H1 (cell line): ENCODE measurements at regions not wholly inside any gene's neighbourhood (a gene's known extent, or its start where the extent isn't known, plus 50 kb on each side); places are given as distances from the start of the nearest gene placed in this dataset.

ENCODE experiments used
- CTCF ChIA-PET: fragments of 300-600 bp; sonication (Branson Sonifier 250); formaldehyde crosslinking; loops from one replicate; lab custom pipeline; 2021; ENCODE audit not compliant: partially characterized antibody; lab: Charles Lee
- POLR2A ChIA-PET: fragments of 300-600 bp; sonication (Branson Sonifier 250); formaldehyde crosslinking; loops from one replicate; lab custom pipeline; 2021; ENCODE audit warnings: inconsistent platforms; ENCODE audit not compliant: partially characterized antibody; lab: Charles Lee
- DNase-seq, 2 experiments: peaks; one replicate each; pipeline versions ENCODE4 v3.0.0 to v3.0.0-alpha.2; 2010 to 2022; ENCODE audit warnings: low spot score in 2 of 2, low read depth in 1 of 2, mixed read lengths in 1 of 2
- FAIRE-seq: peaks from 2 replicates; lab custom pipeline; 2011; peaks lifted over from hg19 to GRCh38; lab: Jason Lieb, UNC
- H2AFZ ChIP-seq: 2 replicates; pipeline ENCODE4 v1.8.1; 2012; ENCODE audit warnings: low read length, inconsistent platforms
- H2AK5ac ChIP-seq: 2 replicates; pipeline ENCODE4 v1.6.1; 2013; ENCODE audit warnings: low read depth, low read length
- H2BK120ac ChIP-seq: replicated peaks from 2 replicates; pipeline ENCODE3; 2013; ENCODE audit warnings: low read depth, low read length, inconsistent platforms
- H2BK12ac ChIP-seq: 2 replicates; pipeline ENCODE4 v1.6.1; 2013; ENCODE audit warnings: low read depth, low read length
- H2BK15ac ChIP-seq: 2 replicates; pipeline ENCODE4 v1.6.1; 2013; ENCODE audit warnings: low read length
- H2BK20ac ChIP-seq: 2 replicates; pipeline ENCODE4 v1.6.1; 2013; ENCODE audit warnings: low read length
- H2BK5ac ChIP-seq: 2 replicates; pipeline ENCODE4 v1.6.1; 2013; ENCODE audit warnings: low read depth, low read length
- H3K14ac ChIP-seq: 2 replicates; pipeline ENCODE4 v1.6.1; 2013; ENCODE audit warnings: inconsistent platforms; ENCODE audit not compliant: insufficient read length
- H3K18ac ChIP-seq: 2 replicates; pipeline ENCODE4 v1.6.1; 2013; ENCODE audit warnings: low read length; ENCODE audit errors: extremely low read depth
- H3K23ac ChIP-seq: 2 replicates; pipeline ENCODE4 v1.6.1; 2013; ENCODE audit warnings: inconsistent platforms; ENCODE audit not compliant: insufficient read length
- H3K23me2 ChIP-seq: 2 replicates; pipeline ENCODE4 v1.6.1; 2013; ENCODE audit warnings: low read depth, low read length
- H3K27ac ChIP-seq: 2 replicates; pipeline ENCODE4 v1.6.1; 2011; ENCODE audit warnings: low read depth, low read length, inconsistent platforms
- H3K27me3 ChIP-seq, 4 experiments: replicated peaks in 1 of 4; 1 replicate in 1 of 4; 2 replicates in 3 of 4; pipeline versions ENCODE4 v1.6.1 to v1.8.1; 2011 to 2013; ENCODE audit warnings: low read length in 3 of 4, mild to moderate bottlenecking in 3 of 4, inconsistent platforms in 2 of 4, mixed read lengths in 2 of 4, moderate library complexity in 1 of 4; ENCODE audit not compliant: control insufficient read depth in 3 of 4, insufficient read depth in 3 of 4; ENCODE audit errors: extremely low read depth in 1 of 4
- H3K36me3 ChIP-seq, 4 experiments: 2 replicates each; pipeline versions ENCODE4 v1.6.1 to v1.8.1; 2011 to 2013; ENCODE audit warnings: mild to moderate bottlenecking in 4 of 4, low read length in 3 of 4, moderate library complexity in 2 of 4, control low read depth in 1 of 4, inconsistent platforms in 1 of 4; ENCODE audit not compliant: insufficient read depth in 4 of 4, control insufficient read depth in 2 of 4
- H3K4ac ChIP-seq: replicated peaks from 2 replicates; pipeline ENCODE3; 2013; ENCODE audit warnings: low read length, low read depth, mixed read lengths, inconsistent platforms; ENCODE audit not compliant: insufficient read length
- H3K4me1 ChIP-seq, 4 experiments: replicated peaks in 1 of 4; 1 replicate in 1 of 4; 2 replicates in 3 of 4; pipeline versions ENCODE4 v1.6.1 to v1.8.1; 2011 to 2013; ENCODE audit warnings: low read length in 3 of 4, inconsistent platforms in 2 of 4, mixed read lengths in 1 of 4; ENCODE audit not compliant: insufficient read depth in 4 of 4, control insufficient read depth in 3 of 4
- H3K4me2 ChIP-seq, 2 experiments: 2 replicates each; pipeline versions ENCODE4 v1.6.1 to v1.8.1; 2011 to 2013; ENCODE audit warnings: low read depth in 2 of 2, low read length in 2 of 2, control low read depth in 1 of 2, inconsistent platforms in 1 of 2, mild to moderate bottlenecking in 1 of 2; ENCODE audit not compliant: insufficient read depth in 1 of 2
- H3K4me3 ChIP-seq, 4 experiments: fragments of 200-600, 300-600 bp in 1 of 4; sonication (generic), shearing (Covaris generic), sonication (Bioruptor Twin) in 1 of 4; 2 replicates each; pipeline versions ENCODE4 v1.5.1 to v1.8.1; 2011 to 2016; ENCODE audit warnings: low read length in 4 of 4, low read depth in 3 of 4, control low read depth in 2 of 4, inconsistent platforms in 2 of 4, mild to moderate bottlenecking in 2 of 4, mixed read lengths in 1 of 4, moderate library complexity in 1 of 4; ENCODE audit not compliant: insufficient read depth in 2 of 4; ENCODE audit errors: extremely low read depth in 1 of 4
- H3K56ac ChIP-seq: replicated peaks from 2 replicates; pipeline ENCODE3; 2013; ENCODE audit warnings: low read depth, mild to moderate bottlenecking, mixed read lengths, low read length, inconsistent platforms; ENCODE audit not compliant: insufficient read length
- H3K79me1 ChIP-seq: 2 replicates; pipeline ENCODE4 v1.6.1; 2013; ENCODE audit warnings: low read depth, low read length, control low read depth
- H3K79me2 ChIP-seq, 2 experiments: 2 replicates each; pipeline versions ENCODE4 v1.6.1 to v1.8.1; 2012 to 2013; ENCODE audit warnings: low read length in 2 of 2, mild to moderate bottlenecking in 2 of 2, inconsistent platforms in 1 of 2; ENCODE audit not compliant: insufficient read depth in 2 of 2, control insufficient read depth in 1 of 2
- H3K9ac ChIP-seq, 4 experiments: replicated peaks in 1 of 4; 1 replicate in 1 of 4; 2 replicates in 3 of 4; pipeline versions ENCODE4 v1.6.1 to v1.8.1; 2011 to 2013; ENCODE audit warnings: low read depth in 3 of 4, low read length in 3 of 4, control low read depth in 2 of 4, mild to moderate bottlenecking in 2 of 4, moderate library complexity in 2 of 4, inconsistent platforms in 1 of 4; ENCODE audit errors: extremely low read depth in 1 of 4
- H3K9me3 ChIP-seq, 2 experiments: 2 replicates each; pipeline versions ENCODE4 v1.6.1 to v1.8.1; 2012 to 2013; ENCODE audit warnings: mild to moderate bottlenecking in 2 of 2, moderate library complexity in 2 of 2, control low read depth in 1 of 2, inconsistent platforms in 1 of 2, low read depth in 1 of 2, low read length in 1 of 2, mixed read lengths in 1 of 2; ENCODE audit not compliant: insufficient read depth in 2 of 2
- H4K20me1 ChIP-seq, 2 experiments: replicated peaks in 1 of 2; 2 replicates each; pipeline versions ENCODE3 to v1.8.1; 2011 to 2013; ENCODE audit warnings: inconsistent platforms in 2 of 2, low read length in 2 of 2, mild to moderate bottlenecking in 1 of 2; ENCODE audit not compliant: insufficient read depth in 2 of 2, control insufficient read depth in 1 of 2
- H4K5ac ChIP-seq: 2 replicates; pipeline ENCODE4 v1.6.1; 2013; ENCODE audit warnings: low read length, low read depth, mixed read lengths, inconsistent platforms; ENCODE audit not compliant: insufficient read length
- H4K8ac ChIP-seq: 2 replicates; pipeline ENCODE4 v1.8.0; 2013; ENCODE audit warnings: mild to moderate bottlenecking, moderate library complexity, low read length, inconsistent platforms; ENCODE audit not compliant: insufficient read depth; ENCODE audit errors: extremely low read depth
- H4K91ac ChIP-seq: replicated peaks from 2 replicates; pipeline ENCODE3; 2013; ENCODE audit warnings: low read length, mixed read lengths, inconsistent platforms; ENCODE audit not compliant: insufficient read length
- CREB1 ChIP-seq: IDR thresholded peaks from 2 replicates; pipeline ENCODE4 v1.6.1; 2012; ENCODE audit warnings: inconsistent platforms
- RNF2 ChIP-seq: fragments of 200-900, 300-1000 bp; sonication (generic); IDR thresholded peaks from 2 replicates; pipeline ENCODE4 v1.7.1; 2016; ENCODE audit warnings: borderline replicate concordance, low read depth, mild to moderate bottlenecking, antibody characterized with exemption, low read length; ENCODE audit not compliant: poor library complexity, severe bottlenecking; ENCODE audit errors: missing control alignments
- WGBS, 2 experiments: shearing (Covaris generic) in 1 of 2; methylation state at CpG; one replicate each; pipeline versions ENCODE4 v1.1.6 to v1.1.7; 2013 to 2015; ENCODE audit warnings: low lambda C conversion rate in 2 of 2, mixed read lengths in 2 of 2, inconsistent platforms in 1 of 2, low coverage in 1 of 2, missing lambda C conversion rate in 1 of 2; ENCODE audit not compliant: insufficient replicate concordance in 2 of 2, insufficient coverage in 1 of 2, insufficient read length in 1 of 2; ENCODE audit errors: extremely low coverage in 1 of 2, missing lambda C conversion rate in 1 of 2; 5-methylcytosine and 5-hydroxymethylcytosine counted together

GRCh38 chr18:71250191-71250590, 961.3 kb downstream of the SOCS6 start:
- no peak overlapping the region for H3K18ac ChIP-seq
- H3K23ac ChIP-seq, result no peak overlapping the region
- no peak overlapping the region for H2AK5ac ChIP-seq
- no peak overlapping the region for H2BK15ac ChIP-seq
- no peak overlapping the region for H3K14ac ChIP-seq
- no peak overlapping the region for H2AFZ ChIP-seq
- H3K9me3 ChIP-seq, result peaks cover 64 to 68% of the 10 kb centered on the region in 2 experiments
- H3K4ac ChIP-seq, result no peak overlapping the region
- H4K8ac ChIP-seq, result no peak overlapping the region
- no peaks in the 10 kb centered on the region for H3K23me2 ChIP-seq
- 100% methylated on average over 1 of the region's 1 CpG; no CpG with 5 or more reads in 1 of the 2 experiments for WGBS, 2 experiments
- no peak overlapping the region for H3K4me3 ChIP-seq
- ChIA-PET CTCF (no interaction called here), POLR2A (no interaction called here)
- H2BK12ac ChIP-seq, result no peak overlapping the region
- H2BK120ac ChIP-seq, result no peak overlapping the region
- H3K4me2 ChIP-seq, result no peak overlapping the region
- H2BK20ac ChIP-seq, result no peak overlapping the region
- no peaks in the 10 kb centered on the region for H3K36me3 ChIP-seq
- H3K27ac ChIP-seq, result no peak overlapping the region
- H3K79me1 ChIP-seq, result no peaks in the 10 kb centered on the region
- H4K91ac ChIP-seq, result no peak overlapping the region
- no peak overlapping the region for H3K9ac ChIP-seq
- H3K79me2 ChIP-seq, result no peaks in the 10 kb centered on the region
- FAIRE-seq (no peak), DNase-seq (no peak)
- H3K56ac ChIP-seq, result no peak overlapping the region
- H4K20me1 ChIP-seq, result no peaks in the 10 kb centered on the region
- H3K4me1 ChIP-seq, result no peaks in the 10 kb centered on the region
- no peak overlapping the region for H4K5ac ChIP-seq
- no peaks in the 10 kb centered on the region for H3K27me3 ChIP-seq
- H2BK5ac ChIP-seq, result no peak overlapping the region
- TF ChIP-seq RNF2 (no peak), CREB1 (no peak)
